Panc1 (cell line): ENCODE measurements at regions not wholly inside any gene's neighbourhood (a gene's known extent, or its start where the extent isn't known, plus 50 kb on each side); places are given as distances from the start of the nearest gene placed in this dataset.

Source experiments
- POLR2AphosphoS5 ChIP-seq: IDR thresholded peaks from 2 replicates; pipeline ENCODE4 v1.6.1; 2012; ENCODE audit warnings: mild to moderate bottlenecking, low read depth, low read length, moderate library complexity
- TF ChIP-seq, protein P1 (sequence below): fragments of 450-650 bp; IDR thresholded peaks from 2 replicates; pipeline ENCODE4 v1.5.1; 2017; ENCODE audit warnings: mild to moderate bottlenecking

DNA sequence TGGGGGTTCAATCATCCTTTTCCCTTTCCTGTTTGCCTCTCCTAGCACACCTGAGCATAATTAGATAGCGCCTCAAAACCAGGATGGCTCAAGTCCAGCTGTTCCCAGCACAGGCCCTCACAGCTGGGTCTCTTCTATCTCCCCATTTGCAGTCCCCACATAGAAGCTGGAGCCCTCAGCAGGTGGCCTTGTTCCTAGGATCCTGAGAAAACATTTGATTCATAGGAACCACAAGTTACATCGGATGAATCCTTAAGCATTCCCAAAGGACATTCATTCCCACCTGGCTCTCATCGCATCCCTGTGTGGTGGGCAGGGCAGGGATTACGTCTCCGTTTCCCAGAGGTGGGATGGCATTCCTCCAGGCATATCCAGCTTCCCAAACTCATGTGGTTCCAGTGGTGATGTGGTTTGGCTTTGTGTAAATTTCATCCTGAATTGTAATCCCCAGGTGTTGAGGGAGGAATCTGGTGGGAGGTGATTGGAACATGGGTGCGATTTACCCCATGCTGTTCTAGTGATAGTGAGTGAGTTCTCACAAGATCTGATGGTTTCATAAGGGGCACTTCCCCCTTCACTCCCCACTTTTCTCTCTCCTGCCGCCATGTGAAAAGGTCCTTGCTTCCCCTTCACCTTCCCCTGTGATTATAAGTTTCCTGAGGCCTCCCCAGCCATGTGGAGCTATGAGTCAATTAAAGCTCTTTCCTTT, 49.8 kb upstream of the LEP start:
- TF ChIP-seq, protein P1, sequence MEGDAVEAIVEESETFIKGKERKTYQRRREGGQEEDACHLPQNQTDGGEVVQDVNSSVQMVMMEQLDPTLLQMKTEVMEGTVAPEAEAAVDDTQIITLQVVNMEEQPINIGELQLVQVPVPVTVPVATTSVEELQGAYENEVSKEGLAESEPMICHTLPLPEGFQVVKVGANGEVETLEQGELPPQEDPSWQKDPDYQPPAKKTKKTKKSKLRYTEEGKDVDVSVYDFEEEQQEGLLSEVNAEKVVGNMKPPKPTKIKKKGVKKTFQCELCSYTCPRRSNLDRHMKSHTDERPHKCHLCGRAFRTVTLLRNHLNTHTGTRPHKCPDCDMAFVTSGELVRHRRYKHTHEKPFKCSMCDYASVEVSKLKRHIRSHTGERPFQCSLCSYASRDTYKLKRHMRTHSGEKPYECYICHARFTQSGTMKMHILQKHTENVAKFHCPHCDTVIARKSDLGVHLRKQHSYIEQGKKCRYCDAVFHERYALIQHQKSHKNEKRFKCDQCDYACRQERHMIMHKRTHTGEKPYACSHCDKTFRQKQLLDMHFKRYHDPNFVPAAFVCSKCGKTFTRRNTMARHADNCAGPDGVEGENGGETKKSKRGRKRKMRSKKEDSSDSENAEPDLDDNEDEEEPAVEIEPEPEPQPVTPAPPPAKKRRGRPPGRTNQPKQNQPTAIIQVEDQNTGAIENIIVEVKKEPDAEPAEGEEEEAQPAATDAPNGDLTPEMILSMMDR, result no peak
- TF ChIP-seq POLR2AphosphoS5, result no peak
